Bronchial epithelial cell (primary cell): ENCODE measurements at regions not wholly inside any gene's neighbourhood (a gene's known extent, or its start where the extent isn't known, plus 50 kb on each side); places are given as distances from the start of the nearest gene placed in this dataset.
A peak's percentile ranks its signal among the peaks of the same experiment; 100 is the strongest.

ENCODE experiments used
- DNase-seq: peaks from one replicate; pipeline ENCODE4 v3.0.0-alpha.2; 2010; ENCODE audit warnings: low read depth
- FAIRE-seq: peaks from 2 replicates; lab custom pipeline; 2011; peaks lifted over from hg19 to GRCh38; lab: Jason Lieb, UNC
- H3K27me3 ChIP-seq: 2 replicates; pipeline ENCODE4 v1.5.1; 2011; ENCODE audit warnings: low read length; ENCODE audit not compliant: control insufficient read depth, insufficient read depth
- H3K36me3 ChIP-seq: 2 replicates; pipeline ENCODE4 v1.5.1; 2011; ENCODE audit warnings: low read length; ENCODE audit not compliant: control insufficient read depth, insufficient read depth
- H3K4me3 ChIP-seq: 2 replicates; pipeline ENCODE4 v1.5.1; 2011; ENCODE audit warnings: mild to moderate bottlenecking, low read depth, low read length, control low read depth
- CTCF ChIP-seq: IDR thresholded peaks from 2 replicates; pipeline ENCODE4 v1.5.1; 2011; ENCODE audit warnings: mild to moderate bottlenecking, moderate library complexity, low read length, control low read depth, inconsistent platforms; ENCODE audit not compliant: insufficient read depth, severe bottlenecking

- Histone ChIP-seq H3K4me3 (no peak overlapping the region), H3K27me3 (no peaks in the 10 kb centered on the region), H3K36me3 (no peaks in the 10 kb centered on the region)
- no peak for TF ChIP-seq CTCF
- FAIRE-seq (no peak), DNase-seq (no peak)
Observed at GRCh38 chr7:125154930-125155329, 225.3 kb upstream of the POT1 start.

- H3K36me3 ChIP-seq: no peaks in the 10 kb centered on the region
- DNase-seq (no peak), FAIRE-seq (no peak)
- TF ChIP-seq CTCF: no peak
- no peak overlapping the region for H3K4me3 ChIP-seq
- no peaks in the 10 kb centered on the region for H3K27me3 ChIP-seq
Observed at GRCh38 chr7:125149151-125149550, 219.5 kb upstream of the POT1 start.

- no peak for TF ChIP-seq CTCF
- DNase-seq: peak; percentile 73
- no peak for FAIRE-seq
- no peaks in the 10 kb centered on the region for H3K27me3 ChIP-seq
- H3K36me3 ChIP-seq: no peaks in the 10 kb centered on the region
- no peak overlapping the region for H3K4me3 ChIP-seq
Observed at GRCh38 chr7:125147047-125147446, 217.4 kb upstream of the POT1 start.

- FAIRE-seq (no peak), DNase-seq (peak; percentile 92)
- no peaks in the 10 kb centered on the region for H3K27me3 ChIP-seq
- TF ChIP-seq CTCF: no peak
- no peaks in the 10 kb centered on the region for H3K36me3 ChIP-seq
- no peak overlapping the region for H3K4me3 ChIP-seq
Observed at GRCh38 chr7:125136755-125137532, 207.3 kb upstream of the POT1 start.

GRCh38 chr7:125136341-125136740 is 206.7 kb upstream of the POT1 start:
- peak; percentile 85 for DNase-seq
- no peaks in the 10 kb centered on the region for H3K36me3 ChIP-seq
- TF ChIP-seq CTCF: no peak
- no peak for FAIRE-seq
- H3K27me3 ChIP-seq: no peaks in the 10 kb centered on the region
- H3K4me3 ChIP-seq: no peak overlapping the region

GRCh38 chr7:125130173-125130572 is 200.5 kb upstream of the POT1 start:
- DNase-seq (no peak), FAIRE-seq (no peak)
- no peak for TF ChIP-seq CTCF
- Histone ChIP-seq H3K4me3 (no peak overlapping the region), H3K27me3 (no peaks in the 10 kb centered on the region), H3K36me3 (no peaks in the 10 kb centered on the region)
